ENCODE measurements at regions not wholly inside any gene's neighbourhood (a gene's known extent, or its start where the extent isn't known, plus 50 kb on each side); places are given as distances from the start of the nearest gene placed in this dataset.

GRCh38 chr1:178620584-178621475 is 104.2 kb upstream of the RALGPS2 start:
- DNase-seq (no peak), ATAC-seq (no peak)
- H3K27me3 Mint-ChIP-seq, result peaks cover 14% of the 10 kb centered on the region
- no peaks in the 10 kb centered on the region for H3K4me1 Mint-ChIP-seq
- H3K27ac Mint-ChIP-seq, result no peak overlapping the region
- H3K4me3 Mint-ChIP-seq, result no peak overlapping the region
- H3K9me3 Mint-ChIP-seq, result peaks cover 0 to 7% of the 10 kb centered on the region in 2 donors

GRCh38 chr1:178621822-178622221 is 103.2 kb upstream of the RALGPS2 start:
- no peak for DNase-seq
- Mint-ChIP-seq H3K4me1 (no peaks in the 10 kb centered on the region), H3K27me3 (peaks cover 18% of the 10 kb centered on the region), H3K4me3 (no peak overlapping the region), H3K27ac (no peak overlapping the region), H3K9me3 (peaks cover 0 to 7% of the 10 kb centered on the region in 2 donors)
- no peak for ATAC-seq

DNA sequence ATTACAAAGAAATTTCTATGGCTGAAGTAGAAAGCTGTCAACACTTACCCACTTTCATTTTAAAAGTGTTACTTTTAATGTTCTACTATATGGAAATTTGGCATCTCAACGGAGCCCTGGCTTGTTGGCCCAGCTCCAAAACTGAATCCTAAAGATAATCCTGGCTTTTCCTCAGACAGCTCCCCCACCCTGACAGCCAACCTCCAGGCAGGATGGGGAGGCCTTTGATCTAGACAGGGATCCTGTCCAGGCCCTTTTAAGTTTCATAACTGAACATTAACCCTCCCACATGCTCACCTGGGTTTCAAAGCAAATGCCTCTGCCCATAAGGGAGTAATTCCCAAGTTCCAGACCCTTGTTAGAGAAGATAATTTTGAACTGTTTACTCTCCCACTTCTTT is 99.3 kb upstream of the RALGPS2 start:
- H3K27ac Mint-ChIP-seq, result no peak overlapping the region
- no peak for ATAC-seq
- H3K9me3 Mint-ChIP-seq, result peaks cover 0 to 3% of the 10 kb centered on the region in 2 donors
- no peak overlapping the region for H3K4me3 Mint-ChIP-seq
- no peaks in the 10 kb centered on the region for H3K4me1 Mint-ChIP-seq
- no peak for DNase-seq
- H3K27me3 Mint-ChIP-seq, result peaks cover 10% of the 10 kb centered on the region

DNA sequence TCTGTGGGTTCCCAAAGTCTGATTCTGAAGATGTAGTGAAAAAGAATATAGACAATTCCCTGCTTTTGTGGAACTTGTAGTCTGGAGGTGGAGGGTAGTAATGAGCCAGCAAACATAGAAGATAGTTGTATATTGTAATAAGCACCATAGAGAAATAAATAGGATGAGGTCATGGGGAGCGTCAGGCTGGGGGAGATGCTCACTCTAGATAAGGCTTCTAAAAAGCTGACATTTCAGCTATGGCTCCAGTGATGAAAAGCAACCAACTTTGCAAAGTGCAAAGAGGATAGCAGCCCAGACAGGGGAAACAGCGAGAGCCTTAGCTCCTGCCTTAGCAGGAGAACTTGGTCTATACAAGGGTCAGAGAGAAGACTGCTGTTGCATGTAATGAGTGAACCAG is 98.0 kb upstream of the RALGPS2 start:
- Mint-ChIP-seq H3K27ac (no peak overlapping the region), H3K27me3 (peaks cover 8% of the 10 kb centered on the region), H3K4me1 (no peaks in the 10 kb centered on the region), H3K4me3 (no peak overlapping the region), H3K9me3 (no peaks in the 10 kb centered on the region)
- no peak for DNase-seq
- ATAC-seq, result no peak

- Mint-ChIP-seq H3K4me1 (no peaks in the 10 kb centered on the region), H3K4me3 (no peak overlapping the region), H3K9me3 (no peaks in the 10 kb centered on the region), H3K27me3 (peaks cover 8% of the 10 kb centered on the region), H3K27ac (no peak overlapping the region)
- ATAC-seq (no peak), DNase-seq (no peak)
Measured at GRCh38 chr1:178628637-178629251, 96.3 kb upstream of the RALGPS2 start.

GRCh38 chr1:178629252-178630154 is 95.5 kb upstream of the RALGPS2 start:
- Mint-ChIP-seq H3K27ac (no peak overlapping the region), H3K4me1 (no peaks in the 10 kb centered on the region)

GRCh38 chr1:178630417-178630816 is 94.6 kb upstream of the RALGPS2 start:
- Mint-ChIP-seq H3K4me1 (no peaks in the 10 kb centered on the region), H3K27me3 (peaks cover 8% of the 10 kb centered on the region), H3K9me3 (no peaks in the 10 kb centered on the region), H3K4me3 (no peak overlapping the region), H3K27ac (no peak overlapping the region)
- ATAC-seq, result no peak
- DNase-seq, result no peak

More at GRCh38 chr1:178629252-178630154, 95.5 kb upstream of the RALGPS2 start:
- Mint-ChIP-seq H3K9me3 (no peaks in the 10 kb centered on the region), H3K4me3 (no peak overlapping the region), H3K27me3 (peaks cover 8% of the 10 kb centered on the region)
- no peak for ATAC-seq
- DNase-seq, result no peak

GRCh38 chr1:178632653-178633052 is 92.4 kb upstream of the RALGPS2 start:
- Mint-ChIP-seq H3K4me1 (no peaks in the 10 kb centered on the region), H3K4me3 (no peak overlapping the region), H3K27me3 (no peaks in the 10 kb centered on the region), H3K27ac (no peak overlapping the region), H3K9me3 (no peaks in the 10 kb centered on the region)
- DNase-seq (no peak), ATAC-seq (no peak)

- H3K4me1 Mint-ChIP-seq, result no peaks in the 10 kb centered on the region
- no peaks in the 10 kb centered on the region for H3K9me3 Mint-ChIP-seq
- no peaks in the 10 kb centered on the region for H3K27me3 Mint-ChIP-seq
- no peak for ATAC-seq
- no peak overlapping the region for H3K4me3 Mint-ChIP-seq
- no peak for DNase-seq
- H3K27ac Mint-ChIP-seq, result no peak overlapping the region
Measured at GRCh38 chr1:178633056-178633455, 92.0 kb upstream of the RALGPS2 start.

DNA sequence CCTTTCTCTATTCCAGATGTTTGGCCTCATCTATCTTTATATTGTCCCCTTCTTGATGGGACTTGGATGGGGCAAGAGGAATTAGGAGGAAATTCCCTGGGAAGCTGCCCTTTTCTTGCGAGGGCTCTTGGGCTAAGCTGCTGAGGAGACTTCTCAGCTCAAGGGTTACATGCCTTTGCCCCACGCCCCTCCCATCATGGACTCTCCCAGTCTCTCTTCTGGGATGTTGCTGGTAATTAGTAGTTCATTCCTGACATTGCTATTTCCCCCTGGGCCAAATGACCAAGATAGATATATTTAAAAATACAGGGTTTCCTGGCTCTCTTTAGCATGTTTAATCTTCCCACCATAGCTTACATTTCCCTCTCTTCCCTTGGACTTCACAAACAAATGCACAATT is 90.6 kb upstream of the RALGPS2 start:
- H3K4me3 Mint-ChIP-seq, result no peak overlapping the region
- no peaks in the 10 kb centered on the region for H3K27me3 Mint-ChIP-seq
- H3K27ac Mint-ChIP-seq, result no peak overlapping the region
- H3K9me3 Mint-ChIP-seq, result no peaks in the 10 kb centered on the region
- ATAC-seq, result no peak
- DNase-seq, result no peak
- H3K4me1 Mint-ChIP-seq, result no peaks in the 10 kb centered on the region

DNA sequence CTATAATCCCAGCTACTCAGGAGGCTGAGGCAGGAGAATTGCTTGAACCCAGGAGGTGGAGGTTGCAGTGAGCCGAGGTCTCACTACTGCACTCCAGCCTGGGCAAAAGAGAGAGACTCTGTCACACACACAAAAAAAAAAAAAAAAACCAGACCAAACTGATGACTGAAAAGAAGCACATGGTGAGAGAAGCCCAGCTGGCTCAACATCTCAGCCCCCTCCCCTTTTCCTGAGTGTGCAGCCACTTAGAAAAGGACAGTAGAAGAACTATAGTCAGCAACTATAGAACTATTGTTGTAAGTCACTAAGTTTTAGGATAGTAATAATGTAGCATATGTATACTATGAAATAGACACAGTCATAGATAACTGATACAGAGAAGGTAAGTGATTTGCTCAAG is 87.2 kb upstream of the RALGPS2 start:
- no peak for DNase-seq
- ATAC-seq, result no peak
- Mint-ChIP-seq H3K9me3 (no peaks in the 10 kb centered on the region), H3K27ac (no peak overlapping the region), H3K27me3 (no peaks in the 10 kb centered on the region), H3K4me3 (no peak overlapping the region), H3K4me1 (no peaks in the 10 kb centered on the region)

- ATAC-seq (no peak), DNase-seq (no peak)
- H3K4me3 Mint-ChIP-seq, result no peak overlapping the region
- no peak overlapping the region for H3K27ac Mint-ChIP-seq
- no peaks in the 10 kb centered on the region for H3K27me3 Mint-ChIP-seq
- H3K9me3 Mint-ChIP-seq, result no peaks in the 10 kb centered on the region
- H3K4me1 Mint-ChIP-seq, result no peaks in the 10 kb centered on the region
Measured at GRCh38 chr1:178639326-178639725, 85.7 kb upstream of the RALGPS2 start.

- H3K4me3 Mint-ChIP-seq, result no peak overlapping the region
- no peak overlapping the region for H3K27ac Mint-ChIP-seq
- H3K27me3 Mint-ChIP-seq, result peaks cover 10% of the 10 kb centered on the region
- no peak for DNase-seq
- no peaks in the 10 kb centered on the region for H3K4me1 Mint-ChIP-seq
- H3K9me3 Mint-ChIP-seq, result no peaks in the 10 kb centered on the region
- ATAC-seq, result no peak
Measured at GRCh38 chr1:178642282-178642681, 82.8 kb upstream of the RALGPS2 start.

DNA sequence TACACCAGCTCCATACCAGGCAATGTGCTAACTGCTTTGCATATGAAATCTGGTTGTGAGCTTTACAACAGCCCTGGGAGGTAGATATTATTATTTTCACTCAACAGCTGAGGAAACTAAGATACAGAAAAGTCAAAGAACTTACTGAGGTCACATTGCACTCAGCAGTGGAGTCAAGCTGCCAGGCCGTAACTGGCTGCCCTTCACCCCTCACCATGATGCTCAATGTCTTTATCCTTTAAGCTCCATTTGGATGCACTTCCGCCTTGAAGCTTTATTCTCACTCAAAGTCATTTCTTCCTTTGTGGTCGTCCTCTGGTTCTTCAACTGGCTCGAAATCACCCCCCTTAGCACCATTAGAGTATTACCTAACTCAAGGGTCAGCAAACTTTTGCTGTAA is 81.7 kb upstream of the RALGPS2 start:
- DNase-seq (no peak), ATAC-seq (no peak)
- Mint-ChIP-seq H3K9me3 (no peaks in the 10 kb centered on the region), H3K4me3 (no peak overlapping the region), H3K27me3 (peaks cover 10% of the 10 kb centered on the region), H3K4me1 (no peaks in the 10 kb centered on the region), H3K27ac (no peak overlapping the region)

DNA sequence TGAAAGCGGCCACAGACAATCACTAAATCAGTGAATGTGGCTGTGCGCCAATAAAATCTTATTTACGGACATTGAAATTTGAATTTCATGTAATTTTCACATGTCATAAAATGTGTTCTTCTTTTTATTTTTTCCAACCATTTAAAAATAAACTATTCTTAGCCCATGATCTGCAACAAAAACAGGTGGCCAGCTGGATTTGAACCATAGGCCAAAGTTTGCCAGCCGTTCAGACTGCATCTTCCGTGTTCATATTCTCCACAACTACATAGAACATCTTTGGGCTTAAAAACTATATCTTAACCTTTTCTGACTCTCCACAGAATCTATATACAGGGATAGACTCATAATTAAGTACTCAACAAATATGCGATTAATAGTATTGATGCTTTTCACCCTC is 81.2 kb upstream of the RALGPS2 start:
- H3K27me3 Mint-ChIP-seq, result peaks cover 10% of the 10 kb centered on the region
- H3K9me3 Mint-ChIP-seq, result no peaks in the 10 kb centered on the region
- no peak overlapping the region for H3K4me3 Mint-ChIP-seq
- ATAC-seq, result no peak
- H3K4me1 Mint-ChIP-seq, result no peaks in the 10 kb centered on the region
- no peak overlapping the region for H3K27ac Mint-ChIP-seq
- DNase-seq, result no peak

Data from stimulated activated naive CD8-positive, alpha-beta T cell treated with anti-CD3 and anti-CD28 coated beads, Interleukin-15, amount 100 ng/mL, for 72 hours (primary cell).